Heart left ventricle (tissue), 16 donors: ENCODE measurements at regions not wholly inside any gene's neighbourhood (a gene's known extent, or its start where the extent isn't known, plus 50 kb on each side); places are given as distances from the start of the nearest gene placed in this dataset.

Source experiments
- ATAC-seq, 4 donors: fragments of 200-7000 bp; cut with Tn5 transposase; one replicate each; pipeline ENCODE4 v1.9.1; 2020 to 2022; ENCODE audit warnings: moderate library complexity in 4 of 4, mild to moderate bottlenecking in 3 of 4, moderate number of reproducible peaks in 1 of 4
- DNase-seq, 5 donors: peaks; one replicate each; pipeline ENCODE4 v3.0.0-alpha.2; 2020
- H3K27ac ChIP-seq, 12 donors: fragments of 200-600 bp; sonication (generic) in 4 of 12; one replicate each; pipeline versions ENCODE4 v1.5.0 to v1.8.0; 2016 to 2022; ENCODE audit warnings: mild to moderate bottlenecking in 2 of 12
- H3K27me3 ChIP-seq, 9 donors: fragments of 200-600 bp; sonication (generic) in 2 of 9; one replicate each; pipeline versions ENCODE4 v1.5.1 to v1.8.0; 2016 to 2022; ENCODE audit warnings: mild to moderate bottlenecking in 3 of 9
- H3K36me3 ChIP-seq, 9 donors: fragments of 200-600 bp; sonication (generic) in 2 of 9; one replicate each; pipeline versions ENCODE4 v1.5.0 to v1.8.0; 2018 to 2022; ENCODE audit warnings: mild to moderate bottlenecking in 2 of 9
- H3K4me1 ChIP-seq, 12 donors: fragments of 200-600 bp; sonication (generic) in 4 of 12; one replicate each; pipeline versions ENCODE4 v1.5.0 to v1.8.0; 2016 to 2022; ENCODE audit warnings: mild to moderate bottlenecking in 3 of 12
- H3K4me3 ChIP-seq, 12 donors: fragments of 200-600 bp; sonication (generic) in 4 of 12; one replicate each; pipeline versions ENCODE4 v1.5.0 to v1.8.0; 2017 to 2022; ENCODE audit warnings: mild to moderate bottlenecking in 9 of 12, moderate library complexity in 4 of 12
- H3K9me3 ChIP-seq, 12 donors: fragments of 200-600 bp; sonication (generic) in 4 of 12; one replicate each; pipeline versions ENCODE4 v1.5.0 to v1.8.0; 2016 to 2022; ENCODE audit warnings: mild to moderate bottlenecking in 1 of 12
- POLR2A ChIP-seq, 2 donors: fragments of 450-650 bp; IDR thresholded peaks; one replicate each; pipeline ENCODE4 v1.6.1; 2017; ENCODE audit warnings: antibody characterized with exemption in 2 of 2, mild to moderate bottlenecking in 2 of 2, moderate library complexity in 2 of 2
- WGBS, 4 donors: extraction: QIAGEN DNeasy Blood & Tissue Kit in 2 of 4; methylation state at CpG; one replicate each; pipeline versions ENCODE4 v1.1.5 to v1.1.7; 2013 to 2018; 5-methylcytosine and 5-hydroxymethylcytosine counted together
- intact Hi-C, 10 donors: fragments of 100-400 bp; cut with DNase I; formaldehyde crosslinking; loops; one replicate each; pipeline versions ENCODE4 v1.11.1 to v1.14.2; 2022
- TF ChIP-seq, protein P1 (sequence below), 12 donors: fragments of 200-600 bp; sonication (generic) in 4 of 12; IDR thresholded peaks; one replicate each; pipeline versions ENCODE4 v1.5.0 to v1.8.0; 2018 to 2022; ENCODE audit warnings: antibody characterized with exemption in 12 of 12, mild to moderate bottlenecking in 5 of 12
- donor health status: ischemic (EF 13 %, LVEDD 7.1; RV severe dilation, severe dysfunction).
- donor health status: healthy with polysubstance abuse.
- donor health status: DM: no; HTN: yes; CAD: no.
- donor health status: DM: no; HTN: no; CAD: no.
- donor health status: ischemic (EF 25% LVEDD 6.9; RV normal size, moderate dysfunction).
- donor health status: ischemic (EF 25% LVEDD 5.7; RV mildly dilated, moderate dysfunction).
- donor health status: healthy.
- donor health status: DM: yes; HTN: yes; CAD: no.
- donor health status: ischemic (EF 35%, LVEDD 5.7; RV mildly dilated, moderate dysfunction).
- donor health status: nonischemic (EF 11% LVEDD 7.7; RV severe dilation, severe dysfunction).
- donor health status: DM: yes; HTN: yes; CAD: no.
- donor health status: PGD.
- donor health status: ischemic (EF 29% LVEDD 5.4; RV normal size, mild dysfunction).
- donor health status: nonischemic (EF 23%, LVEDD 6.1; RV moderate dilation, normal function).

GRCh38 chr2:217336694-217337093, 476.8 kb upstream of the TNP1 start:
- 94 to 97% (median 95%) methylated on average over 4 of the region's 4 CpGs for WGBS, 4 donors
- Histone ChIP-seq H3K27ac (no peak overlapping the region), H3K4me1 (peaks cover 0 to 10% (median 4%) of the 10 kb centered on the region in 12 donors), H3K4me3 (no peak overlapping the region), H3K9me3 (no peaks in the 10 kb centered on the region), H3K36me3 (no peaks in the 10 kb centered on the region), H3K27me3 (peaks cover 0 to 7% (median 0%) of the 10 kb centered on the region in 9 donors)
- intact Hi-C loops = no loop called here
- TF ChIP-seq POLR2A (IDR thresholded peaks at IDR 0.05) = no peak
- TF ChIP-seq, protein P1, sequence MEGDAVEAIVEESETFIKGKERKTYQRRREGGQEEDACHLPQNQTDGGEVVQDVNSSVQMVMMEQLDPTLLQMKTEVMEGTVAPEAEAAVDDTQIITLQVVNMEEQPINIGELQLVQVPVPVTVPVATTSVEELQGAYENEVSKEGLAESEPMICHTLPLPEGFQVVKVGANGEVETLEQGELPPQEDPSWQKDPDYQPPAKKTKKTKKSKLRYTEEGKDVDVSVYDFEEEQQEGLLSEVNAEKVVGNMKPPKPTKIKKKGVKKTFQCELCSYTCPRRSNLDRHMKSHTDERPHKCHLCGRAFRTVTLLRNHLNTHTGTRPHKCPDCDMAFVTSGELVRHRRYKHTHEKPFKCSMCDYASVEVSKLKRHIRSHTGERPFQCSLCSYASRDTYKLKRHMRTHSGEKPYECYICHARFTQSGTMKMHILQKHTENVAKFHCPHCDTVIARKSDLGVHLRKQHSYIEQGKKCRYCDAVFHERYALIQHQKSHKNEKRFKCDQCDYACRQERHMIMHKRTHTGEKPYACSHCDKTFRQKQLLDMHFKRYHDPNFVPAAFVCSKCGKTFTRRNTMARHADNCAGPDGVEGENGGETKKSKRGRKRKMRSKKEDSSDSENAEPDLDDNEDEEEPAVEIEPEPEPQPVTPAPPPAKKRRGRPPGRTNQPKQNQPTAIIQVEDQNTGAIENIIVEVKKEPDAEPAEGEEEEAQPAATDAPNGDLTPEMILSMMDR (IDR thresholded peaks at IDR 0.05) = no peak
- DNase-seq (no peak), ATAC-seq (no peak)

DNA sequence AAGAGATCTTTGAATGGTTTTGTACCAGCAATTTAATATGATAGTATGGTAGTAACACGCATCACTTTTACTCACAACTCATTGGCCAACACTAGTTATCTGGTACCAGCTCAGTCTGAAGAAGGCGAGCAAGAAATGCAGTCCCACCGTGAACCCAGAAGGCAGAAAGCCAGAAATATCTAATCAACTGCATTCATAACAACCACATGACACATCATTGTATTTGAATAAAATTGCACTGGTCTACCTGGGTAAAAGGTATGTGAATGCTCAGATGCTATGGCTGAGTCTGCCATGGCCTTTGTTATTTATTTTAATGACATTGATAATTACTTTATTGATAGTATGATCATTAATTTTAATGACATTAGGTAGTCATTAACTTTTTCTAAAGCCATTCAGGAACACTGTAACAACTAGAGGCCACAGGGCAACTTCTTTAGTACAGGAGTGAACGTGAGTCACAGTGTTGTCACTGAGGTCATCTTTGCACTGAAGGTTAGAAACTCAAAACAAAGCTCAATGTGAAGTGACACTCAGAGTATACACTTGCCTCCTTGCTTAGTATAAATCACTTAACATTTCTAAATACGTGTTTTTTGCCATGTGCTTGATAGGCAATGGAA, 475.6 kb upstream of the TNP1 start:
- no peak for DNase-seq
- H3K9me3 ChIP-seq = no peaks in the 10 kb centered on the region
- H3K27ac ChIP-seq = no peak overlapping the region
- 80 to 89% (median 85%) methylated on average over 5 of the region's 5 CpGs for WGBS, 4 donors
- H3K27me3 ChIP-seq = peaks cover 0 to 4% (median 0%) of the 10 kb centered on the region in 9 donors
- intact Hi-C loops = no loop called here
- TF ChIP-seq POLR2A (IDR thresholded peaks at IDR 0.05) = no peak
- TF ChIP-seq, protein P1 (IDR thresholded peaks at IDR 0.05) = no peak
- no peak for ATAC-seq
- peaks cover 0 to 19% (median 9%) of the 10 kb centered on the region in 12 donors for H3K4me1 ChIP-seq
- no peaks in the 10 kb centered on the region for H3K36me3 ChIP-seq
- no peak overlapping the region for H3K4me3 ChIP-seq

DNA sequence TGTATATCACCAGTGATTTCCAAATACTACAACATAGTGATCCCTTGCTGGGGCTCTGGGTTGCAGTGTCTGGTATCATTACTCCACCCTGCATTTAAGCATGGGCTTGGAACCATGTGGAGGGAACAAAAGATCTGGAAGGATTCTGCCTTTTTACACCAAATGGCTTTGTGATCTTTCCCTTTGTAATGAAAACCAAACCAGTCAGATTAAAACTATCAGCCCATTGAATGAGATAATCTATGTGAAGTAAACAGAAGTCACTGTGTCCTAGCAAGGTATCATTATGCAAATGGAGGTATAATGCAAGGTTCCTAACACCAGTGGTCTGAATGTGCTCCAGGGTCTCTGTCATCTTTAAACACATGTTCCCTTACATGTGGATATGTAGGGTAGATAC, 474.7 kb upstream of the TNP1 start:
- no peaks in the 10 kb centered on the region for H3K9me3 ChIP-seq
- ATAC-seq (no peak), DNase-seq (no peak)
- TF ChIP-seq, protein P1 (IDR thresholded peaks at IDR 0.05) = no peak
- TF ChIP-seq POLR2A (IDR thresholded peaks at IDR 0.05) = no peak
- H3K4me1 ChIP-seq = peaks cover 0 to 19% (median 9%) of the 10 kb centered on the region in 12 donors
- intact Hi-C loops = loop anchor here in 1 of 10 donors (5.0 kb wide), 1 partner anchor 98 kb away; no protein-coding TSS in a partner anchor
- no peak overlapping the region for H3K27ac ChIP-seq
- H3K36me3 ChIP-seq = no peaks in the 10 kb centered on the region
- no peak overlapping the region for H3K4me3 ChIP-seq
- peaks cover 0 to 4% (median 0%) of the 10 kb centered on the region in 9 donors for H3K27me3 ChIP-seq

DNA sequence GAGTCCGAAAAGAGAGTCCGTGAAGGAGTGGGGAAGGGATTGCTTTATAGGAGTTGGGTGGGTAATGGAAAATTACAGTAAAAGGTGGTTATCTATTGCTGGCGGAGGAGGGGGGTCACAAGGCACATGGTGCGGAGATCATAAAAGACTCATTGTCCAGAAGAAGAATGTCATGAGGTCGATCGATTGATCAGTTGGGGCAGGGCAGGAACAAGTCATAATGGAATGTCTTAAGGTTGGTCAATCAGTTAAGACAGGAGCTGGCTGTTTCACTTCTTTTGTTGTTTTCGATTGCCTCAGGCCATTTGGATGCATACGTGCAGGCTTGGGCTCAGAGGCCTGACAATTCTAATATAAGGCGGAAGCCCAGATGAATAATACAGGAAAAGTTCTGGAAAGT, 473.0 kb upstream of the TNP1 start:
- intact Hi-C loops = loop anchor here in 1 of 10 donors (5.0 kb wide), 1 partner anchor 99 kb away; no protein-coding TSS in a partner anchor
- Histone ChIP-seq H3K36me3 (no peaks in the 10 kb centered on the region), H3K4me1 (peaks cover 0 to 33% (median 13%) of the 10 kb centered on the region in 12 donors), H3K4me3 (no peak overlapping the region), H3K27ac (peak overlapping the region in 1 of 12 donors; percentile 18), H3K9me3 (no peaks in the 10 kb centered on the region), H3K27me3 (peaks cover 0 to 4% (median 0%) of the 10 kb centered on the region in 9 donors)
- TF ChIP-seq POLR2A (IDR thresholded peaks at IDR 0.05) = no peak
- TF ChIP-seq, protein P1 (IDR thresholded peaks at IDR 0.05) = no peak
- WGBS, 4 donors = 95 to 97% (median 96%) methylated on average over 9 of the region's 9 CpGs
- ATAC-seq (no peak), DNase-seq (no peak)
